Endothelial cell of umbilical vein (primary cell): ENCODE measurements at regions not wholly inside any gene's neighbourhood (a gene's known extent, or its start where the extent isn't known, plus 50 kb on each side); places are given as distances from the start of the nearest gene placed in this dataset.

Experiments used
- BruUV-seq: library from RNA; stranded (reverse); fragments of 400-500 nt; replicated peaks from 2 replicates; lab custom pipeline; 2021; lab: Mats Ljungman, UMichigan
- CTCF ChIA-PET: fragments of 300-600, 350-600 bp; sonication (Branson Sonifier 250); formaldehyde crosslinking; loops from one replicate; lab custom pipeline; 2021; ENCODE audit warnings: antibody characterized with exemption, inconsistent platforms; lab: Charles Lee
- POLR2A ChIA-PET: fragments of 300-600, 350-600 bp; sonication (Branson Sonifier 250); formaldehyde crosslinking; loops from one replicate; lab custom pipeline; 2021; ENCODE audit warnings: antibody characterized with exemption, inconsistent platforms; lab: Charles Lee
- DNase-seq: peaks from one replicate; pipeline ENCODE4 v3.0.0-alpha.2; 2011; ENCODE audit warnings: low read depth, low spot score
- FAIRE-seq: peaks from 2 replicates; lab custom pipeline; 2011; peaks lifted over from hg19 to GRCh38; lab: Jason Lieb, UNC
- H2AFZ ChIP-seq: 2 replicates; pipeline ENCODE4 v1.6.0; 2012; ENCODE audit warnings: low read depth, low read length, control low read depth, inconsistent platforms
- H3K27ac ChIP-seq: 2 replicates; pipeline ENCODE4 v1.5.1; 2011; ENCODE audit warnings: low read depth, mild to moderate bottlenecking, control low read depth, low read length, moderate library complexity; ENCODE audit not compliant: insufficient read depth
- H3K27me3 ChIP-seq, 2 experiments: 2 replicates each; pipeline versions ENCODE4 v1.6.0 to v1.6.1; 2011; ENCODE audit warnings: low read length in 2 of 2, mixed read lengths in 1 of 2; ENCODE audit not compliant: control insufficient read depth in 2 of 2, insufficient read depth in 2 of 2
- H3K36me3 ChIP-seq, 2 experiments: 2 replicates in 1 of 2; 3 replicates in 1 of 2; pipeline ENCODE4 v1.5.1; 2011; ENCODE audit warnings: low read length in 2 of 2, mild to moderate bottlenecking in 1 of 2, moderate library complexity in 1 of 2; ENCODE audit not compliant: control insufficient read depth in 2 of 2, insufficient read depth in 2 of 2; ENCODE audit errors: extremely low read depth in 1 of 2
- H3K4me1 ChIP-seq: 3 replicates; pipeline ENCODE4 v1.5.1; 2011; ENCODE audit warnings: mild to moderate bottlenecking, low read length; ENCODE audit not compliant: control insufficient read depth, insufficient read depth; ENCODE audit errors: extremely low read depth
- H3K4me2 ChIP-seq: 2 replicates; pipeline ENCODE4 v1.6.1; 2011; ENCODE audit warnings: low read length, control low read depth, mixed read lengths; ENCODE audit not compliant: insufficient read depth
- H3K4me3 ChIP-seq, 3 experiments: fragments of 200-600 bp in 1 of 3; sonication (generic), shearing (Covaris generic) in 1 of 3; replicated peaks in 1 of 3; 2 replicates each; pipeline ENCODE4 v1.5.1; 2011 to 2016; ENCODE audit warnings: control low read depth in 3 of 3, low read length in 3 of 3, mild to moderate bottlenecking in 2 of 3, inconsistent platforms in 1 of 3, low read depth in 1 of 3, moderate library complexity in 1 of 3; ENCODE audit not compliant: insufficient read depth in 1 of 3
- H3K79me2 ChIP-seq: 2 replicates; pipeline ENCODE4 v1.6.0; 2012; ENCODE audit warnings: low read length, inconsistent platforms; ENCODE audit not compliant: control insufficient read depth, insufficient read depth
- H3K9ac ChIP-seq: replicated peaks from 2 replicates; pipeline ENCODE3; 2011; ENCODE audit warnings: low read length, control low read depth; ENCODE audit not compliant: insufficient read depth; ENCODE audit errors: extremely low read depth
- H3K9me1 ChIP-seq: replicated peaks from 3 replicates; pipeline ENCODE4 v1.6.0; 2011; ENCODE audit warnings: mild to moderate bottlenecking, low read length; ENCODE audit not compliant: control insufficient read depth, insufficient read depth; ENCODE audit errors: extremely low read depth
- H3K9me3 ChIP-seq: replicated peaks from 2 replicates; pipeline ENCODE4 v1.5.1; 2012; ENCODE audit warnings: low read length, inconsistent platforms; ENCODE audit not compliant: control insufficient read depth, insufficient read depth
- H4K20me1 ChIP-seq: replicated peaks from 2 replicates; pipeline ENCODE3; 2011; ENCODE audit warnings: mild to moderate bottlenecking, low read length; ENCODE audit not compliant: control insufficient read depth, insufficient read depth; ENCODE audit errors: extremely low read depth
- CTCF ChIP-seq, 2 donors: IDR thresholded peaks; 1 replicate in 1 of 2; 2 replicates in 1 of 2; pipeline ENCODE4 v1.5.1; 2011; ENCODE audit warnings: low read length in 2 of 2, mild to moderate bottlenecking in 2 of 2, moderate library complexity in 2 of 2, control low read depth in 1 of 2, inconsistent platforms in 1 of 2, low read depth in 1 of 2; ENCODE audit not compliant: insufficient read depth in 1 of 2; ENCODE audit errors: extremely low read depth in 1 of 2
- EZH2 ChIP-seq: IDR thresholded peaks from 2 replicates; pipeline ENCODE4 v1.6.1; 2012; ENCODE audit warnings: borderline replicate concordance, low read depth, mild to moderate bottlenecking, moderate library complexity, low read length, inconsistent platforms; ENCODE audit not compliant: severe bottlenecking
- FOS ChIP-seq: IDR thresholded peaks from 2 replicates; pipeline ENCODE4 v1.6.1; 2011; ENCODE audit warnings: mild to moderate bottlenecking, low read length, moderate library complexity, borderline replicate concordance; ENCODE audit not compliant: insufficient read depth
- GATA2 ChIP-seq: IDR thresholded peaks from 2 replicates; pipeline ENCODE4 v1.7.0; 2011; ENCODE audit warnings: low read depth, mild to moderate bottlenecking, moderate library complexity, mixed read lengths, low read length; ENCODE audit not compliant: insufficient read length, insufficient read depth
- JUN ChIP-seq: IDR thresholded peaks from 2 replicates; pipeline ENCODE4 v1.6.1; 2011; ENCODE audit warnings: borderline replicate concordance, low read depth; ENCODE audit not compliant: insufficient read length, insufficient read depth
- MAX ChIP-seq: IDR thresholded peaks from 2 replicates; pipeline ENCODE4 v1.6.1; 2011; ENCODE audit not compliant: insufficient read depth, insufficient read length
- MYC ChIP-seq: IDR thresholded peaks from one replicate; pipeline ENCODE4 v1.6.1; 2011; ENCODE audit warnings: mild to moderate bottlenecking, low read depth, low read length
- POLR2A ChIP-seq: IDR thresholded peaks from 2 replicates; pipeline ENCODE4 v1.6.1; 2012; ENCODE audit warnings: low read depth, mild to moderate bottlenecking, control low read depth, low read length
- POLR2AphosphoS5 ChIP-seq: IDR thresholded peaks from 2 replicates; pipeline ENCODE4 v1.6.1; 2012; ENCODE audit warnings: low read depth, mild to moderate bottlenecking, control low read depth, low read length, moderate library complexity; ENCODE audit not compliant: insufficient read depth
- dilution Hi-C: fragments of 300-500 bp; cut with MboI; formaldehyde crosslinking; loops from one replicate; pipeline ENCODE4 v1.15.0; 2019; ENCODE audit warnings: low sequenced_read_pairs; ENCODE audit not compliant: extremely low pct_ligation_motif_present
- intact Hi-C: fragments of 100-400 bp; cut with micrococcal nuclease; formaldehyde crosslinking; loops from one replicate; pipeline ENCODE4 v1.10.0; 2022

- no peaks in the 10 kb centered on the region for H3K9me1 ChIP-seq
- H3K79me2 ChIP-seq, result no peaks in the 10 kb centered on the region
- intact Hi-C loops (no loop called here), dilution Hi-C loops (no loop called here)
- no peaks in the 10 kb centered on the region for H3K9me3 ChIP-seq
- no TSS peak for BruUV-seq
- no peaks in the 10 kb centered on the region for H3K27me3 ChIP-seq
- ChIA-PET CTCF (no interaction called here), POLR2A (no interaction called here)
- H3K9ac ChIP-seq, result no peak overlapping the region
- H3K4me3 ChIP-seq, result no peak overlapping the region
- no peak for TF ChIP-seq EZH2
- TF ChIP-seq MYC, result no peak
- TF ChIP-seq CTCF (IDR thresholded peaks at IDR 0.05; ENCODE audit: extremely low read depth in 1 of 2, insufficient read depth in 1 of 2, low read depth in 1 of 2, low read length in 2 of 2), result no peak
- no peak for TF ChIP-seq MAX
- TF ChIP-seq FOS, result no peak
- no peak for TF ChIP-seq JUN
- TF ChIP-seq POLR2A, result no peak
- no peak for TF ChIP-seq POLR2AphosphoS5
- TF ChIP-seq GATA2, result no peak
- no peaks in the 10 kb centered on the region for H3K36me3 ChIP-seq
- no peak overlapping the region for H3K27ac ChIP-seq
- no peak for FAIRE-seq
- no peaks in the 10 kb centered on the region for H3K4me1 ChIP-seq
- H3K4me2 ChIP-seq, result no peak overlapping the region
- no peaks in the 10 kb centered on the region for H4K20me1 ChIP-seq
- H2AFZ ChIP-seq, result no peak overlapping the region
- DNase-seq, result no peak
These were observed 195.8 kb downstream of the CLCN4 start for GRCh38 chrX:10352536-10352935.
